Activated naive CD4-positive, alpha-beta T cell treated with anti-CD3 and anti-CD28 coated beads, Interleukin-2, amount 10 ng/mL, durations not matched to agents 7 days and 5 days (primary cell): ENCODE measurements at regions not wholly inside any gene's neighbourhood (a gene's known extent, or its start where the extent isn't known, plus 50 kb on each side); places are given as distances from the start of the nearest gene placed in this dataset.

Source experiments
- CTCF ChIA-PET: fragments of 350-600 bp; sonication (Branson Sonifier 250); formaldehyde crosslinking; loops from one replicate; lab custom pipeline; 2021; ENCODE audit warnings: antibody characterized with exemption; lab: Charles Lee
- DNase-seq: peaks from one replicate; pipeline ENCODE4 v3.0.0-alpha.2; 2020
- H3K27ac Mint-ChIP-seq: one replicate; pipeline ENCODE4 v1.8.0; 2021; ENCODE audit warnings: mild to moderate bottlenecking, moderate library complexity, mixed read lengths
- H3K27me3 Mint-ChIP-seq: one replicate; pipeline ENCODE4 v1.8.0; 2021; ENCODE audit warnings: mild to moderate bottlenecking, mixed read lengths
- H3K36me3 Mint-ChIP-seq: one replicate; pipeline ENCODE4 v1.8.0; 2021; ENCODE audit warnings: mixed read lengths
- H3K4me1 Mint-ChIP-seq: one replicate; pipeline ENCODE4 v1.8.0; 2021; ENCODE audit warnings: mixed read lengths
- H3K4me3 Mint-ChIP-seq: one replicate; pipeline ENCODE4 v1.8.0; 2021; ENCODE audit warnings: mild to moderate bottlenecking, moderate library complexity, mixed read lengths
- H3K9me3 Mint-ChIP-seq: one replicate; pipeline ENCODE4 v1.8.0; 2021; ENCODE audit warnings: mixed read lengths

GRCh38 chr5:2288466-2288865 lies 405.7 kb upstream of the IRX4 start:
- no peaks in the 10 kb centered on the region for H3K36me3 Mint-ChIP-seq
- no peak overlapping the region for H3K27ac Mint-ChIP-seq

GRCh38 chr5:2286250-2286649 lies 403.5 kb upstream of the IRX4 start:
- Mint-ChIP-seq H3K9me3 (no peaks in the 10 kb centered on the region), H3K27ac (no peak overlapping the region), H3K27me3 (no peaks in the 10 kb centered on the region), H3K4me1 (no peaks in the 10 kb centered on the region), H3K36me3 (no peaks in the 10 kb centered on the region), H3K4me3 (no peak overlapping the region)
- no peak for DNase-seq
- CTCF ChIA-PET, result no interaction called here

More at GRCh38 chr5:2288466-2288865, 405.7 kb upstream of the IRX4 start:
- no peak overlapping the region for H3K4me3 Mint-ChIP-seq
- H3K4me1 Mint-ChIP-seq, result no peaks in the 10 kb centered on the region
- DNase-seq, result no peak
- H3K27me3 Mint-ChIP-seq, result no peaks in the 10 kb centered on the region
- CTCF ChIA-PET, result no interaction called here
- H3K9me3 Mint-ChIP-seq, result no peaks in the 10 kb centered on the region

- Mint-ChIP-seq H3K36me3 (no peaks in the 10 kb centered on the region), H3K27ac (no peak overlapping the region), H3K4me3 (no peak overlapping the region), H3K9me3 (no peaks in the 10 kb centered on the region), H3K27me3 (no peaks in the 10 kb centered on the region), H3K4me1 (no peaks in the 10 kb centered on the region)
- CTCF ChIA-PET, result no interaction called here
- no peak for DNase-seq
Observed at GRCh38 chr5:2284678-2285077, 402.0 kb upstream of the IRX4 start.

- no peak for DNase-seq
- no peaks in the 10 kb centered on the region for H3K36me3 Mint-ChIP-seq
- CTCF ChIA-PET, result no interaction called here
- no peaks in the 10 kb centered on the region for H3K27me3 Mint-ChIP-seq
- H3K4me1 Mint-ChIP-seq, result no peaks in the 10 kb centered on the region
- no peak overlapping the region for H3K27ac Mint-ChIP-seq
- H3K9me3 Mint-ChIP-seq, result peaks cover under 1% of the 10 kb centered on the region
- no peak overlapping the region for H3K4me3 Mint-ChIP-seq
Observed at GRCh38 chr5:2283481-2284045, 400.8 kb upstream of the IRX4 start.

- no peaks in the 10 kb centered on the region for H3K27me3 Mint-ChIP-seq
- DNase-seq, result no peak
- no peaks in the 10 kb centered on the region for H3K36me3 Mint-ChIP-seq
- H3K4me1 Mint-ChIP-seq, result no peaks in the 10 kb centered on the region
- H3K27ac Mint-ChIP-seq, result no peak overlapping the region
- CTCF ChIA-PET, result no interaction called here
- H3K9me3 Mint-ChIP-seq, result peaks cover 3% of the 10 kb centered on the region
- no peak overlapping the region for H3K4me3 Mint-ChIP-seq
Observed at GRCh38 chr5:2282893-2283292, 400.2 kb upstream of the IRX4 start.

- peaks cover 3% of the 10 kb centered on the region for H3K9me3 Mint-ChIP-seq
- CTCF ChIA-PET, result no interaction called here
- no peak overlapping the region for H3K4me3 Mint-ChIP-seq
- no peak overlapping the region for H3K27ac Mint-ChIP-seq
- H3K36me3 Mint-ChIP-seq, result no peaks in the 10 kb centered on the region
- DNase-seq, result no peak
- H3K27me3 Mint-ChIP-seq, result no peaks in the 10 kb centered on the region
- no peaks in the 10 kb centered on the region for H3K4me1 Mint-ChIP-seq
Observed at GRCh38 chr5:2282034-2282690, 399.4 kb upstream of the IRX4 start.

GRCh38 chr5:2281446-2281845 lies 398.7 kb upstream of the IRX4 start:
- Mint-ChIP-seq H3K9me3 (peaks cover 3% of the 10 kb centered on the region), H3K4me3 (no peak overlapping the region), H3K4me1 (no peaks in the 10 kb centered on the region), H3K27ac (no peak overlapping the region), H3K36me3 (no peaks in the 10 kb centered on the region), H3K27me3 (no peaks in the 10 kb centered on the region)
- no peak for DNase-seq
- CTCF ChIA-PET, result no interaction called here

GRCh38 chr5:2280318-2280717 lies 397.6 kb upstream of the IRX4 start:
- CTCF ChIA-PET, result no interaction called here
- no peak overlapping the region for H3K27ac Mint-ChIP-seq
- H3K27me3 Mint-ChIP-seq, result no peaks in the 10 kb centered on the region
- H3K4me3 Mint-ChIP-seq, result no peak overlapping the region
- no peaks in the 10 kb centered on the region for H3K36me3 Mint-ChIP-seq
- H3K9me3 Mint-ChIP-seq, result peaks cover 3% of the 10 kb centered on the region
- DNase-seq, result no peak
- H3K4me1 Mint-ChIP-seq, result no peaks in the 10 kb centered on the region

- no peaks in the 10 kb centered on the region for H3K36me3 Mint-ChIP-seq
- CTCF ChIA-PET, result no interaction called here
Observed at GRCh38 chr5:2278825-2279456, 396.2 kb upstream of the IRX4 start.

GRCh38 chr5:2277886-2278285 lies 395.2 kb upstream of the IRX4 start:
- H3K9me3 Mint-ChIP-seq, result peaks cover 3% of the 10 kb centered on the region
- H3K27me3 Mint-ChIP-seq, result no peaks in the 10 kb centered on the region
- H3K27ac Mint-ChIP-seq, result no peak overlapping the region
- no peak for DNase-seq
- CTCF ChIA-PET, result no interaction called here
- no peaks in the 10 kb centered on the region for H3K4me1 Mint-ChIP-seq
- no peaks in the 10 kb centered on the region for H3K36me3 Mint-ChIP-seq
- no peak overlapping the region for H3K4me3 Mint-ChIP-seq

More at GRCh38 chr5:2278825-2279456, 396.2 kb upstream of the IRX4 start:
- H3K9me3 Mint-ChIP-seq, result peaks cover 3% of the 10 kb centered on the region
- DNase-seq, result no peak
- no peaks in the 10 kb centered on the region for H3K4me1 Mint-ChIP-seq
- no peaks in the 10 kb centered on the region for H3K27me3 Mint-ChIP-seq
- H3K27ac Mint-ChIP-seq, result no peak overlapping the region
- no peak overlapping the region for H3K4me3 Mint-ChIP-seq

GRCh38 chr5:2276101-2276500 lies 393.4 kb upstream of the IRX4 start:
- Mint-ChIP-seq H3K27me3 (no peaks in the 10 kb centered on the region), H3K36me3 (no peaks in the 10 kb centered on the region), H3K27ac (no peak overlapping the region), H3K9me3 (peaks cover 3% of the 10 kb centered on the region), H3K4me3 (no peak overlapping the region), H3K4me1 (no peaks in the 10 kb centered on the region)
- CTCF ChIA-PET, result no interaction called here
- no peak for DNase-seq

GRCh38 chr5:2272755-2273154 lies 390.0 kb upstream of the IRX4 start:
- Mint-ChIP-seq H3K27ac (no peak overlapping the region), H3K9me3 (no peaks in the 10 kb centered on the region), H3K36me3 (no peaks in the 10 kb centered on the region), H3K4me1 (no peaks in the 10 kb centered on the region), H3K27me3 (no peaks in the 10 kb centered on the region), H3K4me3 (no peak overlapping the region)
- DNase-seq, result no peak
- CTCF ChIA-PET, result no interaction called here

- Mint-ChIP-seq H3K27me3 (no peaks in the 10 kb centered on the region), H3K4me1 (no peaks in the 10 kb centered on the region), H3K36me3 (no peaks in the 10 kb centered on the region), H3K9me3 (no peaks in the 10 kb centered on the region), H3K4me3 (no peak overlapping the region), H3K27ac (no peak overlapping the region)
- DNase-seq, result no peak
- CTCF ChIA-PET, result no interaction called here
Observed at GRCh38 chr5:2272039-2272438, 389.3 kb upstream of the IRX4 start.

GRCh38 chr5:2271316-2271715 lies 388.6 kb upstream of the IRX4 start:
- no peaks in the 10 kb centered on the region for H3K27me3 Mint-ChIP-seq
- no peak overlapping the region for H3K27ac Mint-ChIP-seq
- no peaks in the 10 kb centered on the region for H3K9me3 Mint-ChIP-seq
- H3K4me1 Mint-ChIP-seq, result no peaks in the 10 kb centered on the region
- H3K36me3 Mint-ChIP-seq, result no peaks in the 10 kb centered on the region
- DNase-seq, result no peak
- CTCF ChIA-PET, result no interaction called here
- no peak overlapping the region for H3K4me3 Mint-ChIP-seq

GRCh38 chr5:2270467-2270866 lies 387.7 kb upstream of the IRX4 start:
- Mint-ChIP-seq H3K4me3 (no peak overlapping the region), H3K36me3 (no peaks in the 10 kb centered on the region), H3K4me1 (no peaks in the 10 kb centered on the region), H3K27ac (no peak overlapping the region), H3K9me3 (no peaks in the 10 kb centered on the region), H3K27me3 (no peaks in the 10 kb centered on the region)
- DNase-seq, result no peak
- CTCF ChIA-PET, result no interaction called here
